HG03432 (cell line): ENCODE measurements at regions not wholly inside any gene's neighbourhood (a gene's known extent, or its start where the extent isn't known, plus 50 kb on each side); places are given as distances from the start of the nearest gene placed in this dataset.
"Not testable (repeated sequence)": the region's sequence is repeated elsewhere in the genome, so short reads cannot be mapped to it uniquely, and the experiment has no call there.

Source experiments
- ATAC-seq: cut with Tn5 transposase; IDR thresholded peaks from one replicate; pipeline ENCODE4 v1.9.1; 2021; ENCODE audit warnings: mild to moderate bottlenecking, moderate library complexity; ENCODE audit not compliant: unreplicated experiment

DNA sequence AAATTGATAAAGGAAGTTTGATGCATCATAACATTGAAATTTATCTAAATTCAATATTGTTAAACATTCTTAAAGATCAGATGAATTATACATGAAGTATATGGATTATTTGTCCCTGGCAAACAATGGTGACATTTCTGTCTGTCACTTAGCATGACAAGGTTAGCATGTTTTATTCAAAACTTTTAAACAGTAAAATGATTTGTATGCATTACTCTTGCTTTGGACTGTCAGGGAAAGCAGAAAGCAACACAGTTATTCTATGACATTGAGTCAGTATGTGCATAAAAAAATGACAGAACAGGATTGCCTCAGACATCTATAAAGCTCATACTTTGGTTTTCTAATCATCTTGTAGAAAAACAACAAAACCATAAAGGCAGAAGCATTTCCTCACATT, 193.7 kb downstream of the IZUMO3 start:
- ATAC-seq = no peak

DNA sequence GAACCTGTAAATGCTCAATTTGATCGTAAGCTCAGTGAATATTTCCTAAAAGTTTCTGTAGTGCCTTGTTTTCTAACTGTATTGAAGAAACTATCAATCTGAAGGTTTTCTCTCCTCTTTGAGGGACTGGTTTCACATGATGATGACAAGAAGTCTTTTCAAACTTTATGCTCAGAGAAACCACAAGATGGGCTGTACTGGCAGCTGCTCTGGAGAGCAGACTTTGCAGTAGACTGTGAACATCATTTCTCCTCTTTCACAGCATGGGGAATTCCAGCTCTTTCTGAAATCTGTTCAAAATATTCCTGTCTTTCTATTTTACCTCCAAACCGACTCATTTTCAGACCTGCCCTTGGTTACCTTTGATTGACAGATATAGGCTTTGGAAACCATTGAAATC, 194.4 kb downstream of the IZUMO3 start:
- ATAC-seq = no peak

DNA sequence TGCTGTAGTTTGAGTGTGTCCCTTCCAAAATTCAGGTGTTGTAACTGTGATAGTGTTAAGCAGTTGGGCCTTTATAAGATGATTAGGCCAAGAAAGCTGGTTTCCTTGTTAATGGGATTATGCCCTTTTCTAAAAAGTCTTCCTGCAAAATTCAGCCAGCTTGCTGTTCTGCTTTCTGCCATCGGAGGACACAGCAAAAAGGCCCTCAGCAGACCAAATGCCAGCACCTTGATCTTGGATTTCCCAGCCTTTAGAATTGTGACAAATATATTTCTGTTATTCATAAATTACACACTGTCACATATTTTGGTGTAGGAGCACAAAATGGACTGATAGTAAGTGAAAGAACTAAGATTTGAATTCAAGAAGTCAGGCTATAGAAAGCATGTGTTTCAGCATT, 203.2 kb downstream of the IZUMO3 start:
- ATAC-seq = no peak

DNA sequence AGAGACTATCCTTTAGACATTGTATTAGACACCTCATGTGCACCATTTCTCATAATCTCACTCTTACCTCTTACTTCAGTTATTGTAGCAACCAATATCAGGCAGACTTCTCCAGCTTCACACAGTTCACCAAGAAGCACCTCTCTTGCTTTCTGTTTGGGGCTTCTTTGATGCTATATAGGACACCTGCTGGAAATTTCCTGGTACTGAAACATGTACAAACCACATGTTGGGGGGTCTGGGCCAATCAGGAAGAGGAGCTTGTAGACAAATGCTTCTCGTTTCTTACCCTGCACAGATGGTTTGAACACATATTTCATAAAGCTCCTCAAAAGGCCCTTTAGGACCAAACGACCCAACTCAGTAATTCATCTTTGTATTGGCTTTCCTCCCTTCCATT, 212.1 kb downstream of the IZUMO3 start:
- no peak for ATAC-seq

DNA sequence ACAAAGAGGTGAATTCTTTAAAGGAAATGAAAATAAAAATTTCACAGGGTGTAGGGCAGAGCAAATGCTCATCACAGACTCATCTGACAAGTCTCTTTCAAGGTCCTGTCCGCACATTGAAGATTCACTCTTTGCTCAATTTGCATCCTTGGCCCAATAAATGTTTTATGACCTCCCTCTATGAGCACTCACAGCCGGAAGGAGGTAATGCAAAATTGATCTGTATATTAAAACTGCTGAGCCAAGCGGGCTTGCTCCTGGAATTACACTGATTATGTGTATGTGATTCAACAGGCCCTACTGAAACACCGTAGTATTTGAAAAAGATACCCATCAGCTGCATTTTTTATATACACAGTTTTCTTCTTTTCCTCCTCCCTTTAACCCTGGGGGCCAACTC, 246.8 kb downstream of the IZUMO3 start:
- ATAC-seq = no peak

DNA sequence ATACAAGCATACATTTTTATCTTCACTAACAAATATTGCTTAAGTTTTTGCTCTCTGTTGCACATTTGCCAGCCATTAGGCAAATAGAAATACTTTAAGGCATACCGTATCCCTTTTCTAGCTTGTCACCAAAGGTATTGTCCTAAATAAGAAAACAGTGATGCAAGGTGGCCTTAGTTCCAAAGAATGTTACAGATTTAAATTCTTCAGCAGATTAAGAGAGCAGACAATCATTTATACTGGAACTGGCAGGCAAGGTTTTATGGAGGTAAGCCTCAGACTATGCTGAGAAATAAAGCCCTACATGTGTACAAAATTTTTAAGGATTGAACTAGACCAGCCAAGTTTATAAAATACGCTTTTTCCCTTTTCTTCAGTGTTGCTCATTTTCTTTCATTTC, 247.8 kb downstream of the IZUMO3 start:
- no peak for ATAC-seq

DNA sequence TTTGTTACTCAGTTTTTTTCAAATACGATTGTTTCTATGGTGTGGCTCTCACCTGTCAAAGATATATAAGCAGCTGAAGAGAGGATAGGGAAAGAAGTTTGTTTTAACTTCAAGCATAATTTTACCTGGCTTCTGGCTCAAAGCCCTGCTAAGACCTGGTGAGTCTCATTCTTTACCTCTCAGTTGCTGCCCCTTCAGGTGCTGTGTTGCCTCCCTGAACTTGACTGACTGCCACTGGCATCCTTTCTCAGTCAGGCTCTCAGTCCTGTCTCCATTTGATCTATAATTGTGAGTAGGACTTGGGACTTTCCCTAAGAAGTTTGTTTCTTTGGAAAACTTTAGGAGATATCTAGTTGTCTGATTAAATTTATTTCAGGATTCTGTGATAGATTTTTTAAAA, 249.6 kb downstream of the IZUMO3 start:
- no peak for ATAC-seq

DNA sequence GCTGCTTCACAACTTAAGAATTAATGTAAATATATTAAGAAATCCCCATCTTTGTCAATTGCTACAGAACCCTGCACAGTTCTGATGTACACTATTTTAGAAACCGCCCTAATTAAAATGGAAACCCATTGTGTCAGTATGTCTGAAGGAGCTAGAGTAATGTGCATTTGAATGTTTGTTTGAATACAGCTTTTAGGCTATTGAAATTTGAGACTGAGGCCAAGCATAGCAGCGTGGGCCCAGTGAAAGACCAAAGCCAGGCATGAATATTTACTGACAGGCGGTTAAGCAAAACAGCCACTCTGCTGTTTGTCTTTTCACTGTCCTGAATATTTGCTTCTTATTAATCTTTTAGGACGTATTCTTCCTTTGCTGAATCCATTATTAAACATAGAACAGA, 252.3 kb downstream of the IZUMO3 start:
- no peak for ATAC-seq

DNA sequence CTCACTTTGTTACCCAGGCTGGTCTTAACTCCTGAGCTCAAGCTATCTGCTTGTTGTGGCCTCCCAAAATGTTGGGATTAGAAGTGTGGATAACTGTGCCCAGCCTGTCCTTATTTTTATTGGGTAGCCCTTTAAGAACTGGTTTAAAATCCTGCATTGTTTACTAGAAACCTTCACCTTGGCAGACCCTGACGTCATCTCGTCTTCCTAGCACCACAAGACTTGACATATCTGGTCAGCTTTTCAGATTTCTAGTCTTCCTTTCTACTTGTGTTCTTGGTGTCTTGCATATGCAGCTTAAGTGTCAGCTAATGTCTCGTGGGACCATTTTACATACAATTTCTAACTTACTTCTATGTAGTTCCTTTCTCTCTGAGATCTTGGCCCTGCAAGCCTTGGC, 258.9 kb downstream of the IZUMO3 start:
- ATAC-seq = no peak

DNA sequence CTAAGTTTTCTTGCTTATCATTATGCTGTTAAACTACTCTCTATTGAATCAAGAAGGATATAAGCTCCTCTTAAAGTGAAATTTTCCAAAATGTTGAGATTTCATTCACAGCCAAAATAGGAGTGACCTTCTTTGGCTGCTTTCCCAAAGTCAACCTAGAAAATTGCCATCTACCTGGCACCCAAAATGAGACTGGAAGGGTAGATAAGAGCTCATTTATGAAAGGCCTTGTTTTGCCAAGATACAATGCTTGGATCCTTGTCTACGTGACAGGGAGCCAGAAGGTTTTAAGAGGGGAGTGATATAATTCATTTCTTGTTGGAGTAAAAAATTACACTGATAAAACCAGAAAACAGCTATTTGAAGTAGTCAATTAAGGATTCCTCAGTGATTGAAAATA, 287.1 kb downstream of the IZUMO3 start:
- ATAC-seq = no peak

DNA sequence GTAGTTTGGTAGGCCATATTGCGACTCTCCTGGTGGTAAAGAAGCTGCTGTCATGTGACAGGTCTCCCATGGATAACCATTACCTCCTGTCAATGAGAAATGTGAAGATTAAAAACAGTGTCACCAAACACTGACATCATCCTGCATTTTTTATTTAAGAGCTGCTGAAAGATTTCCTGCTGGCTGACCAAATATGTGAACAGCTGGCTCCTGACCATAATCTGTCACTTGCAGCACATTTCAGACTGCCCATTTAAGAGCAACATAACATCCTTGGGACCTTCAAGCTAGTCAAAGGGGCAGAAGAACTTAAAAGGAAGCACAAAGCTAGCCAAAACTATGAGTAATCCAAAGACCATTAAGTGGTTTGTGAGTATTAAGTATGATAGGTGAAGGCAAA, 288.0 kb downstream of the IZUMO3 start:
- no peak for ATAC-seq

DNA sequence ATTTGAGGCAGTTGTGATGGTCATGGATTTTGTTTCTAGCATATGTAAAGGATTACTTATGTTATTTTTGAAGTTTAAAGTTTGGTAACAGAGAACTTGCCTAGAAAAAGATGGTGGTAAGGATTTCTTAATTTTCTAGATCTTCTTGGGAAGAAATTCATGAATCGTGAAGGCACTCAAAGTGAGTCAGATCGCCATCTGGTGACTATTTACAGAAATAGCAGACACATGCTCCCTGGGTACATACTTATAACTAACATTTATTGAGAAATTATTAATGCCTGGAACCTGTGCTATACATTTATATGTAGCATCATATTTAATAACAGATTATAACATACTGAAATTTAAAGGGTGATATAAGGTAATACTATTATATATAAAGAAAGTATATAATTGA, 299.7 kb downstream of the IZUMO3 start:
- no peak for ATAC-seq

DNA sequence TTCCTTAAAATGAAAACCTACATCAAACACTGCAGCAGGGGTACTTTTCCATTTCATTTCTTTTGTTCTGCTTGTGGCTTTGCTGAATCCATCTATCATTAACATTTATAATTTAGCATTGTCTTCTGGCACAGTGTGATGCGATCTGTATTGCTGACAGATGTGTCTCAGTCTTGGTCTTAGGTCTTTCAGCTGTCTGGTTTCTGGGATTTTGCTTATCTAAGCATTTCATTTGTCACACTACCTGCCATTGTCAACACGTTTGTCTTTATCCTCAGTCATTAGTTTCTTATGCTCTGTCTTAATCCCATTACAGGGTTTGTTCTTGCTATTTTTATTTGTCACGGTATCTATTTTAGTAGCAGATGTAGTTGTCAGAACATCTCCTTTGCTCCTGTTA, 303.1 kb downstream of the IZUMO3 start:
- no peak for ATAC-seq

DNA sequence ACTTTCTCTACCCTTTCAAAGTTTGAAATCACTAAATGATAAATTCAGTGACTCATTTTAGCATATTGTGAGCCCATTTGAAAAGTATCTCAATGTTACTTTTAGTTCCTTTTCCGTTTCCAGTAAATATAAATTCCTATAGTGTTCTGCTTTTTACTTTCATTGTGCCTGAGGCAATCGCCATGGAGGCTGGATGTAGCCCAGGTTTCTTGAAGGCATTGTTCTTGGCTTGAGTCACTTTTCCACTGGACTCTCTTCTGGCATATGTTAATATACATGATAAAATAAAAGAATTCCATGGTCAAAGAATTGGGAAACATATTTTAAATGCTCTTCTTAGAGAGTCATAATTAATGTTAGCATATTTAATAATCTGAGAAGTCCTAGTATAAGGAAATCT, 327.0 kb downstream of the IZUMO3 start:
- ATAC-seq = no peak

DNA sequence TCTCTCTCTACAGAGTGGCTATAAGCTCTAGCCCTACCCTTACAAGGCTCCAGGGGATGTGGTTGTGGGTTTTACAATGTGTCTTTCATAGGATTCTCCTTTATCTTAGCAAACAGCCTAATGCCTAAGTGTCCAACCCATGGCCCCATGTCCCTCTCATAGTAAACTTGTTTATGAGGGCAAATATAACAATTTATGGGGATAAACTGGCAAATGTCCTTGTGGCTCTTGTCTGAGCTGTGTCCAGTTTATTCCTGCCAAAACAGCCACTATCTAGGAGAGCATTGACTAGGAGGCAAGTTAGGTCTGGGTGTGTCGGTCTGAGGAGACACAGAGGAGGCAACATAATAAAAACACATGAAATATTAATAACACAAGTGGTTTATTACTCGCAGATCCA, 335.1 kb downstream of the IZUMO3 start:
- no peak for ATAC-seq

DNA sequence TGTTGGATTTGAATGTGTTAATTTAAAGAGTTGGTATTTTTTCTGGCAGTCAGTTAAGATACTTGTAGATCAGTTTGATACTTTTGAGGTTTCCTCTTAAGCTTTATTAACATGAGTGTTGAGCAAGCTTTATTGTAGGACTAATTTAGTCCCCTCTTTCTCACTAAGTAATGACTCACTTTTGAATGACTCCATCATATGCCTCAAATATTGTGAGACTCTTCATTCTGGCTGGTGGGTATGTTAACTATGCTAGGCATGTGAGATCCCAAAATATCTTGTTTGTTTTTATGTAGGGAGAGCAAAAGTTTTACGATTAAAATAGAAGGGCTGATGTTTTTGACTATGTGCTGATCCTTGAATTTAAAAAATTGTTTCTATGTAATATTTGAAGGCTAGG, 355.7 kb downstream of the IZUMO3 start:
- ATAC-seq = no peak

DNA sequence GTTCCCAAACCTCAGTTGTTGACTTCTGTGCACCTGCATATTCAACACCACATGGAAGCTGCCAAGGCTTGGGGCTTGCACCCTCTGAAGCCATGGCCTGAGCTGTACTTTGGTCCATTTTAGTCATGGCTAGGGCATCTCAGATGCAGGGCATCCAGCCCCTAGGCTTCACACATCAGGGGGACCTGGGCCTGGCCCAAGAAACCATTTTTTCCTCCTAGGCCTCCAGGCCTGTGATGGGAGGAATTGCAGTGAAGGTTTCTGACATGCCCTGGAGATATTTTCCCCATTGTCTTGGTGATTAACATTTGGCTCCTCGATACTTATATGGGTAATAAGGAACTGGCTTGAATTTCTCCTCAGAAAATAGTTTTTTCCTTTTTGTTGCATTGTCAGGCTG, 354.5 kb upstream of the ELAVL2 start:
- ATAC-seq = not testable (repeated sequence)

DNA sequence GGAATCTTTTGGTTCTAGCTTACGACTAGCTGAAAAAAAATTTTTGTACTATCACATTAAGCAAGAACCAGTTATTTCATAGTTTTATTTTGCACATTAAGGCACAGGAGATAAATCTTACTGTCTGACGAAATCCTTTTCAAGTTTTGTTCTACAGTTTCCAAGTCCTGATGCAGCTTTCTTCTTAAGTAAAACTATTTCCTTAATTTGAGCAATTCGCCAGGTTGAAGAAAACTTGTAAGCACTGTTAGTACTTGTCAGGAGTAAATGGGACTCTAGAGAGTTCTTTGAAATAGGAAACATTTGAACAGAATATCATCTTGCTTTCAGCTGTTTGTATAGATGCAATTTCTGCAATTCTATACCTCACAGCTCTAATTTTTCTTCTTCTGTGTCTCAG, 318.8 kb upstream of the ELAVL2 start:
- ATAC-seq = no peak

DNA sequence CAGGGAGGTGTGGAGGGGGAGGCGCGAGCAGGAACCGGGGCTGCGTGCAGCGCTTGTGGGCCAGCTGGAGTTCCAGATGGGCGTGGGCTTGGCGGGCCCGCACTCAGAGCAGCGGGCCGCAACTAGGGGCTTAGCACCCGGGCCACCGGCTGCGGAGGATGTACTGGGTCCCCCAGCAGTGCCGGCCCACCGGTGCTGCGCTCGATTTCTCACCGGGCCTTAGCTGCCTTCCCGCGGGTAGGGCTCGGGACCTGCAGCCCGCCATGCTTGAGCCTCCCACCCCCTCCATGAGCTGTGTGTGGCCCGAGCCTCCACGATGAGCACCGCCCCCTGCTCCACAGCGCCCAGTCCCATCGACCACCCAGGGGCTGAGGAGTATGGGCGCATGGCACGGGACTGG, 309.0 kb upstream of the ELAVL2 start:
- ATAC-seq = not testable (repeated sequence)

DNA sequence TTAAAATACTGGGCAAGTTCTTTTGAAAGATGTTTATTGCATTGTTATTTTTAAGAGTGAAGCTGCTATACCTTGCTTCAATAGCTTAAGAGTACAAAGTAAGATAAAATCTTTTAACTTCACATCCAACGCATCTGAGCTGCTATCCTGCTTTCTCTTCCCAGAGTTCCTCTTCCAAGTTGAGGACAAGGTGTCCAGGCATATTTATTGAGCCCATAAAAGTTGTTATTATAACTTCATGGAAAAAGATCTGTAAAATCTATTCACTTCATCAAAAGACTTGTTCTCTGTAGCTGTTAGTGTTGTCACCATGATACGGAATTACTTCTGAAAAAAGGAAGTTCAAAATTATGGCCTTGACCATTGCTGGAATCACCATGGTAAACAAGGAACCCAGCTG, 306.2 kb upstream of the ELAVL2 start:
- ATAC-seq = no peak

DNA sequence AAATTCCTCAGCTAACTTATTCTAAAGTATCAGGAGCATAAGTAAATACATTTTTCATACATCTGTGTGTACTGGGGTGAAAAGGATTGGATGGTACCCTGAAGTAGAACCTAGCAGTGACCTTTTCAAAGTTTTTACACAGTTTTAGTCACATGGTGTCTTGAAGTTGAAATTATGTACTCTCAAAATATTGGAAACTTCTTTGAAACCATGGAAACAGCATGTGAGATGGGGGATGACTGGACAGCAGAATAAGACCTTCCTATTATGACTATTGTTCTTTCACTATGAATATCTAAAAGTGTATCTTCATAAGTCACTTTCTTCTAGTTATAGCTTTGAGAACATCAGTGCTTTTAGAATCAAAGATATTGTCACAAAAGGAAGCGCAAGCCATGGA, 301.5 kb upstream of the ELAVL2 start:
- ATAC-seq = no peak

DNA sequence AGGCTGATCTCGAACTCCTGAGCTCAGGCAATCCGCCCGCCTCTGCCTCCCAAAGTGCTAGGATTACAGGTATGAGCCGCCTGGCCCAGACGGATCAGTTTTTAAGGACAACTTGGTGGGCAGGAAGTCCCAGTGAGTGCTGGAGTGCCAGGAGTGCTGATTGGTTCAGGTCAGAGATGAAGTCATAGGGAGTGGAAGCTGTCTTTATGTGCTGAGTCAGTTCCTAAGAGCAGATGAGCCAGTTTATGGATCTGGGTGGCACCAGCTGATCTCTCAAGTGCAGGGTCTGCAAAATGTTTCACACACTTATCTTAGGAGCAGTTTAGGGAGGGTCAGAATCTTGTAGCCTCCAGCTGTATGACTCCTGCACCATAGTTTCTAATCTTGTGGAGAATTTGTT, 292.1 kb upstream of the ELAVL2 start:
- ATAC-seq = no peak

DNA sequence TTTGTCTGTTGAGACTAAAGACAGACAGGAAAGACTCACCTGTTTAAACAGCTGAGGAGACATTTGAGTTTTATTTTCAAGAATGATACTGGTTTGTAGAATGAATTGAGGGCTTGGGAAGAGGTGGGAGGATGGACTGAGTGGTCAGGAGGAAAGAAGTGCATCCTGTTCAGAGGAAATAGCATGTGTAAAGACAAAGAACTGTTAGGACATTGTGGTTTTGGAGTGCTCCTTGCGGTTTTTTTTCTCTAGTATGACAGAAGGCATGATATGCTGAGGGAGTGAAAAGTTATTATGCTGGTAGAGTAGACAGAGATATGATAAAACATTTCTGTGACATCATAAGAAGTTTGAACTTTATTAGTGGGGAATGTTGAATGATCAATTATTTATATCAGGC, 270.7 kb upstream of the ELAVL2 start:
- ATAC-seq = no peak

DNA sequence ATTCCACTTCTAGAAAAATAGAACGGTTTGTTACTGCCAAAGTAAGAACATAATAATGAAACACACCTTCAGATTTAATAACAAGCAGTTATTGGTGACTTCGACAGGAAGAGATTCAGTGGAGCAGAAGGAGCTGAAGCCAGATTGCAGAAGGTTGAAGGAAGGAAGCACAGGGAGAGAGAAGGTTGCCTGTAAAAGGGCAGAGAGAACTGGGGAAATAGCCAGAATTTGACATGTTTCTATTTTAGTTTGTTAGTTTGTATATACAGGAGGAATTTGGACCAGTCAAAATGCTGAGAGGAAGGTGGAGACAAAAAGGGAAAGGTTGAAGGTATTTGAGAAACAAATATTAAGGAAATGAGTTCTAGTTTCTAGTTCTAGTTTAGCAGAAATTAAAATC, 269.2 kb upstream of the ELAVL2 start:
- ATAC-seq = no peak
